Mucosa of rectum (tissue), 2 donors: ENCODE measurements at regions not wholly inside any gene's neighbourhood (a gene's known extent, or its start where the extent isn't known, plus 50 kb on each side); places are given as distances from the start of the nearest gene placed in this dataset.
"Not testable (repeated sequence)": the region's sequence is repeated elsewhere in the genome, so short reads cannot be mapped to it uniquely, and the experiment has no call there.

Experiments used
- H3K27ac ChIP-seq, 2 donors: one replicate each; pipeline ENCODE4 v1.7.0; 2013; ENCODE audit warnings: inconsistent platforms in 2 of 2, low read depth in 2 of 2, low read length in 2 of 2
- H3K27me3 ChIP-seq, 2 donors: one replicate each; pipeline ENCODE4 v1.7.0; 2013; ENCODE audit warnings: low read length in 2 of 2; ENCODE audit not compliant: control insufficient read depth in 2 of 2, insufficient read depth in 2 of 2
- H3K36me3 ChIP-seq, 2 donors: one replicate each; pipeline ENCODE4 v1.7.0; 2013; ENCODE audit warnings: low read length in 2 of 2; ENCODE audit not compliant: control insufficient read depth in 2 of 2, insufficient read depth in 2 of 2
- H3K4me1 ChIP-seq, 2 donors: one replicate each; pipeline ENCODE4 v1.7.0; 2013; ENCODE audit warnings: low read length in 2 of 2, mild to moderate bottlenecking in 1 of 2; ENCODE audit not compliant: control insufficient read depth in 2 of 2, insufficient read depth in 2 of 2
- H3K4me3 ChIP-seq, 2 donors: one replicate each; pipeline ENCODE4 v1.7.0; 2013; ENCODE audit warnings: low read length in 2 of 2
- H3K9ac ChIP-seq, 2 donors: one replicate each; pipeline ENCODE4 v1.7.0; 2013; ENCODE audit warnings: low read length in 2 of 2, low read depth in 1 of 2, mild to moderate bottlenecking in 1 of 2
- H3K9me3 ChIP-seq, 2 donors: one replicate each; pipeline ENCODE4 v1.7.0; 2013; ENCODE audit warnings: low read length in 2 of 2; ENCODE audit not compliant: control insufficient read depth in 2 of 2
- donor health status: healthy.
- donor health status: Normal muscosa, but diverticular disease.

GRCh38 chr16:29060022-29060810, 75.4 kb downstream of the LAT start:
- H3K36me3 ChIP-seq, H3K9ac ChIP-seq, H3K27me3 ChIP-seq, H3K27ac ChIP-seq, H3K4me1 ChIP-seq, H3K9me3 ChIP-seq, H3K4me3 ChIP-seq: not testable (repeated sequence)

DNA sequence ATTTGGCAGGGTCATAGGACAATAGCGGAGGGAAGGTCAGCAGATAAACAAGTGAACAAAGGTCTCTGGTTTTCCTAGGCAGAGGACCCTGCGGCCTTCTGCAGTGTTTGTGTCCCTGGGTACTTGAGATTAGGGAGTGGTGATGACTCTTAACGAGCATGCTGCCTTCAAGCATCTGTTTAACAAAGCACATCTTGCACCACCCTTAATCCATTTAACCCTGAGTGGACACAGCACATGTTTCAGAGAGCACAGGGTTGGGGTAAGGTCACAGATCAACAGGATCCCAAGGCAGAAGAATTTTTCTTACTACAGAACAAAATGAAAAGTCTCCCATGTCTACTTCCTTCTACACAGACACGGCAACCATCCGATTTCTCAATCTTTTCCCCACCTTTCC, 74.7 kb downstream of the LAT start:
- H3K9ac ChIP-seq, H3K4me3 ChIP-seq, H3K27ac ChIP-seq, H3K4me1 ChIP-seq, H3K27me3 ChIP-seq, H3K36me3 ChIP-seq, H3K9me3 ChIP-seq: not testable (repeated sequence)
